ENCODE measurements at regions not wholly inside any gene's neighbourhood (a gene's known extent, or its start where the extent isn't known, plus 50 kb on each side); places are given as distances from the start of the nearest gene placed in this dataset.

DNA sequence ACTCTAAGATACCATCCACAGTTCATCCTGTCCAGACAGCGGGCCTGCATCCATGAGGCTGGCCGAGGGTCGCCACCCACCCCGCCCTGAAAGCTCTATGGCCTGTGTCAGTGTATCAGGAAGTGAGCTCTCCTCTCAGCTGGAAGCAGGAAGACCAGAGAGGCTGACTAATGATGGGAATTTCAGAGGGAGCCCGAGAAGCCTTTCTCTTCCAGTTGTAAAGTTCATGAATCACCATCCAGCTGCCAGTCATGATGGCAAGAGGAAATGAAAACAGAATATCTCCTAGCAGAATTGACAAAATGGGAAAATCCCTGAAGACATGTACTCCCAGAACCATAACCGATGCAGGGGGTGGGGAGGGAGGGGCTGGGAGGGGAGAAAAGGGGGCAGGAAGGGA, 109.6 kb upstream of the RPS6KA2 start:
- TF ChIP-seq, protein P1, sequence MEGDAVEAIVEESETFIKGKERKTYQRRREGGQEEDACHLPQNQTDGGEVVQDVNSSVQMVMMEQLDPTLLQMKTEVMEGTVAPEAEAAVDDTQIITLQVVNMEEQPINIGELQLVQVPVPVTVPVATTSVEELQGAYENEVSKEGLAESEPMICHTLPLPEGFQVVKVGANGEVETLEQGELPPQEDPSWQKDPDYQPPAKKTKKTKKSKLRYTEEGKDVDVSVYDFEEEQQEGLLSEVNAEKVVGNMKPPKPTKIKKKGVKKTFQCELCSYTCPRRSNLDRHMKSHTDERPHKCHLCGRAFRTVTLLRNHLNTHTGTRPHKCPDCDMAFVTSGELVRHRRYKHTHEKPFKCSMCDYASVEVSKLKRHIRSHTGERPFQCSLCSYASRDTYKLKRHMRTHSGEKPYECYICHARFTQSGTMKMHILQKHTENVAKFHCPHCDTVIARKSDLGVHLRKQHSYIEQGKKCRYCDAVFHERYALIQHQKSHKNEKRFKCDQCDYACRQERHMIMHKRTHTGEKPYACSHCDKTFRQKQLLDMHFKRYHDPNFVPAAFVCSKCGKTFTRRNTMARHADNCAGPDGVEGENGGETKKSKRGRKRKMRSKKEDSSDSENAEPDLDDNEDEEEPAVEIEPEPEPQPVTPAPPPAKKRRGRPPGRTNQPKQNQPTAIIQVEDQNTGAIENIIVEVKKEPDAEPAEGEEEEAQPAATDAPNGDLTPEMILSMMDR (IDR thresholded peaks at IDR 0.05), result no peak
- TF ChIP-seq EZH2 (IDR thresholded peaks at IDR 0.05) (no peak), EZH2phosphoT487 (IDR thresholded peaks at IDR 0.05) (no peak)

Measured in neural progenitor cell (in vitro differentiated cells).